Amniotic stem cell (primary cell): ENCODE measurements at regions not wholly inside any gene's neighbourhood (a gene's known extent, or its start where the extent isn't known, plus 50 kb on each side); places are given as distances from the start of the nearest gene placed in this dataset.
"Not testable (repeated sequence)": the region's sequence is repeated elsewhere in the genome, so short reads cannot be mapped to it uniquely, and the experiment has no call there.

Experiments
- DNase-seq: peaks from one replicate; lab custom pipeline; 2025; lab: John Stamatoyannopoulos, UW

GRCh38 chr2:242027676-242028450 lies 158.3 kb downstream of the RTP5 start:
- DNase-seq: no peak

DNA sequence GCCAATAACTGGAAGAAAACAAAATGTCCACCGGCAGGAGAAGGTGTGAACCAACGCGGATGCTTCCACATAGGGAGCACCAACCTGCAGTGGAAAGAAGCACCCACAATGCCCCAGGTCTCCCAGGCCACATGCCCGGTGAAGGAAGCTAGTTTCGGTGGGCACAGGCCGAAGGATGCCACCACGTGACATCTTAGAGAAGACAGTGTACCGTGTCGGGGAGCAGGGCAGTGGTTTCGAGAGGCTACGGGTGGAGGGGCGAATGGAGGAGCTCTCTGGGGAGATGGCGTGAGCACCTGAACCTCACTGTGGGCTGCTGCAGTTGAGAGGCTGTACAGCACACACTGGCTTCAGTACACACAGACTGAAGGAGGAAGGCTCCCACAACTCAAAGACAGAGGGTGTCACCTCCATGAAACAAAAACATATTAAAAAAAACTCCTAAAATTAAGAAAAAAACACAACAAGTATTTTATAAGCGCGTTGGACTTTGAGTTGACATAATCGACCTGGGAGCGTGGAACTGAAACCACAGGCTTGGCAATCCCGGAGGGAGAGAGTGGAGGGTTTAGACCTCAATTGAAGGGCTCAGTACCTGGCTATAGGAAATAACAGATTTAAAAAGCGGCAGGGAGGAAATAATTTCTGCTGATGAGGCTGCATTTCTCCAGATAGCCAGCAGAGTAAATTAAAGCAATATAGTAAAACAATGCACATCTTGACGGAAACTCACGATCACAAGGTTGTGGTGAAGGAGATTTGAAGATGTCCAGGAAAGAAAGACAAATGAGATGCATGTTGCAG lies 160.1 kb downstream of the RTP5 start:
- no peak for DNase-seq

GRCh38 chr2:242030226-242030575 lies 160.7 kb downstream of the RTP5 start:
- no peak for DNase-seq

DNA sequence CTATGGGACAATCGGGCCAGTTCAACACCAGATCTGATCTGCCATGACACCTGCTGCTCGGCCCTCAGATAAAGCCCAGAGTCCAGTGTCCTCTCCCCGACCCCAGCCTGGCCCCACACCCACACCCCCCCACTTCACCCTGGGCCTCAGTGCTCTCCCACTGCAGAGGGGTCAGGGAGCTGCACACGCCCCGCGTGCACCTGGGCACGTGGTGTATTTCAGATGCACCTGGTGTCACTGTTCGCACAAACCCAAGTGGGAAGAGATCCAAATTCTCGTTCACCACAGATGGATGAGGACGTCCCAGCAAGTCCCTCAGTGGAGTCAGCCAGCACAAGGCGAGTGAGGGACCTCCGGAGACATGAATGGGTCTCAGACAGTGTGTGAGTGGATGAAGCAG lies 161.3 kb downstream of the RTP5 start:
- no peak for DNase-seq

- peak; percentile 38 for DNase-seq
Observed at GRCh38 chr2:242031481-242032019, 162.0 kb downstream of the RTP5 start.

DNA sequence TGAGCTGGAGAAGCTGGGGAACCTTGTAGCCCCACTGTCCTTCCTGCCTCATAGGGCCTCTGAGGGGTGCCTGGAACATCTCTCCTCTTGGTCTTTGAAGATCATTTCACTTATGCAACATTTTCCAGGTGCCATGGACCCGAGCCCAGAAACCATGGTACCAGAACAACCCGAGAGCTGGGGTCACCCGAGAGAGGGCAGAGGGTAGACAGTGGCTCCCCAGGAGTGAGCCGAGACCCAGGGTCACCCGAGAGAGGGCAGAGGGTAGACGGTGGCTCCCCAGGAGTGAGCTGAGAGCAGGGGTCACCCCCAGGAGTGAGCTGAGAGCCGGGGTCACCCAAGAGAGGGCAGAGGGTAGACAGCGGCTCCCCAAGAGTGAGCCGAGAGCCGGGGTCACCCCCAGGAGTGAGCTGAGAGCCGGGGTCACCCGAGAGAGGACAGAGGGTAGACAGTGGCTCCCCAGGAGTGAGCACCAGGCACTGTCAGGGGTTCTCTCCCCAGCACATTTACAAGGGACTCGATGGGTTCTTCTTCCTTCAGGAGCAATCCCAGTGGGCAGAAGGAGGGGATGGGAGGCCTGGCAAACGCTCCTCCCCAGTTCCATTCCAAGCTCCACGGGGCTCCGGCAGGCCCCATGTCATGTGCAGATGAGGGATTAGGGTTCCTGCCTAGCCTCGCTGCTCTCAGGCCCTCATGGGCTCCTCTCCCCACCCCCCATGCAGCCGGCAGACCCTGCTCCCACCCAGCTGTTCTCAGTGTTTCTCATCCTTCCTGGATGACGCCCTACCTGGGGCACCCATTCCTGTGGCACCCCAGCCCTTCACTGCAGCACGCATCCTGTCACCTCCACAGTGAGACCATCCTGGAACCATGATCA lies 163.5 kb downstream of the RTP5 start:
- DNase-seq: no peak

DNA sequence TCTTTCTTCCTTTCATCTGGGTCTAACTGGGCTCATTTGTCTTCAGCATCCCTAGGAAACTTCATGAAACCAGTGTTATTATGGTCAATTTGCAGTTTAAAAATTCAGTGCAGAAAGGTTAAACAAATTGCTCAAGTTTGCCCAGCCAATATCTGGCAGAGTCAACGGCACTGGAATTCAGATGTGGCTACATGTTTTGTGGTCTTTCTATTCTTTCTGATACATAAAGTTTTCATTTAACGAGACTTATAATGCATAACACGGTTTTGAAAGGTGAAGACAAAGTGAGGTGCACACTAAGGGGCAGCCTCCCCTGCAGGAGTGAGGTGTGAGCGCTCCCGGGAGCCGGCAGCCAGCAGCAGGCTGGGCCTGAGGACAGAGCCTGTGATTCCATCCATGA lies 164.6 kb downstream of the RTP5 start:
- no peak for DNase-seq

DNA sequence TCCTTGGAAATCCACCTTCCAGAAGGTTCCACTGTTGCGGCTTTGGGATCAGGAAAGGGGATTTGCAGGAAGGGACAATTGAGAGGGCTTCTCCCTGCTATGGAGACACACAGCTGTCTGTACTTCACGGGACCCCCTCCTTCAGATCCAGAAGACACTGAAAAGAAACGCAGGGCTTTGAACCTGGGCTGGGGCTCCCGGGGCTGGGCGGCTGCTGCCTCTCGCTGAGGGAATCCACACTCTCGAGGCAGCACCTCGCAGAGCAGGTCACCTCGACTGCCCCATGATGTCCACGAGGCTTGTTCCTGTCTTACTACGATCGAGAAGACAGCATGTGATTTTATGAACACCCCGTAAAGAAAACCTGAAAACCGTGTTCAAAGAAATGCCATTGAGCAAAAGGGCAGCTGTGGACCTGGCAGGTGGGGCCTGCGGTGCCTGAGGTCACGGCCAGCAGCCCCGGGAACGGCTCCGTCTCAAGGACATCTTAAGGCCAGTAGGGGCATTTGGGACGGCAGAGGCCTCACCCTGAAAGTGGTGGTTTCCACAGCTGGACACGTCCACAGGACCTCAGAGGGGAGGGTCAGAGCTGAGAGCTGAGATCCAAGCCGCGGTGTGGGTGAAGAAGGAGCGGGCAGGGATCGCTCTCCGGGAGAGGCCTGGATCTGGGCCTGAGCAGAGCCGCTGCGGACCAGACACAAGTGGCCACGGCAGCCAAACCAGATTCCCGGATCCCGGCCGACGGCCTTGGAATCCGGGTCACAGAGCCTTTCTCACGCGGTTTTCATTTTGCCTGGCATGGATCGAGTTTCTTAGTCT lies 165.7 kb downstream of the RTP5 start:
- DNase-seq: no peak

DNA sequence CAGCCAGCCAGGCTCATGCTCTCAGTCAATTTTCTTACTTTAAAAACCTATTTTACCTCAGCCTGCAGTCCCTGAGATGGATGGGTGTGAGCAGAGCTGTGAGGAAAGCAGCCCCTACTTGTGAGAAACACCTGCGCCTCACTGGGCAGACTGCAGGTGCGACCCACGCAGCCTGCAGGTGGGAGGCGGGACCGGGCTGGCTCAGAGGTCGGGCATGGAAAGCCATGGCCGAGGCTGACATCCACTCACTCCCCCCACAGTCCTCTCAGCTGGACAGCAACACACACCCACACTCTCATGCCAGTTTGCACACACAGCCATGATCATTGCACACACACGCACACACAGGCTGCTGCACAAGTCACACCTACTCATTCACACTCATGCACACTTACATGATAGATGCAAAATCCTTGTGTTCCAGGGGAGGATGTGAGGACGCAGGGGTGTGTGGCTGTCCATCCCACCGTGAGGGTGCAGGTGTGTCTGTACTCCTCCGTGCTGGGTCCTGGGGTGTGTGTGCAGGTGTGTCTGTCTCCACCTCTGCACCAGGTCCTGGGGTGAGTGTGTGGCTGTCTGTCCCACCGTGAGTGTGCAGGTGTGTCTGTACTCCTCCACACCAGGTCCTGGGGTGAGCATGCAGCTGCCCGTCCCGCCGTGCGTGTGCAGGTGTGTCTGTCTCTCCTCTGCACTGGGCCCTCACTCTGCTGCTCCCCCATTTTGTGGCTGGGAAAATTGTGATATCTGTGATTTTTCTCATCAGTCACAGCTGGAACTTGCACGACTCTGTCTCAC lies 166.5 kb downstream of the RTP5 start:
- no peak for DNase-seq

DNA sequence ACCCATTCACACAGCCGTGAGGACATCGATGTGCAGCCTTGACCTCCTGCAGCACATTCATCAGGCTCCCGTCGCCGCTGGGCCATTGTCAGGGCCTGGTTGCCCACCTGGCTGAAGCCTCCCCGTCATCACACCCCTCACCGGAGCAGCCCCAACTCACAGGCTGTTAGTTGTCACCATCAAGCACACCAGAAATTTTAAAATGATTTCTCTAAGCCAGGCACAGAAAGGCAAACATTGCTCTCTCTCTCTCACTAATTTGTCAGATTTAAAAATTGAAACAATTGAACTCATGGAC lies 167.1 kb downstream of the RTP5 start:
- no peak for DNase-seq

DNA sequence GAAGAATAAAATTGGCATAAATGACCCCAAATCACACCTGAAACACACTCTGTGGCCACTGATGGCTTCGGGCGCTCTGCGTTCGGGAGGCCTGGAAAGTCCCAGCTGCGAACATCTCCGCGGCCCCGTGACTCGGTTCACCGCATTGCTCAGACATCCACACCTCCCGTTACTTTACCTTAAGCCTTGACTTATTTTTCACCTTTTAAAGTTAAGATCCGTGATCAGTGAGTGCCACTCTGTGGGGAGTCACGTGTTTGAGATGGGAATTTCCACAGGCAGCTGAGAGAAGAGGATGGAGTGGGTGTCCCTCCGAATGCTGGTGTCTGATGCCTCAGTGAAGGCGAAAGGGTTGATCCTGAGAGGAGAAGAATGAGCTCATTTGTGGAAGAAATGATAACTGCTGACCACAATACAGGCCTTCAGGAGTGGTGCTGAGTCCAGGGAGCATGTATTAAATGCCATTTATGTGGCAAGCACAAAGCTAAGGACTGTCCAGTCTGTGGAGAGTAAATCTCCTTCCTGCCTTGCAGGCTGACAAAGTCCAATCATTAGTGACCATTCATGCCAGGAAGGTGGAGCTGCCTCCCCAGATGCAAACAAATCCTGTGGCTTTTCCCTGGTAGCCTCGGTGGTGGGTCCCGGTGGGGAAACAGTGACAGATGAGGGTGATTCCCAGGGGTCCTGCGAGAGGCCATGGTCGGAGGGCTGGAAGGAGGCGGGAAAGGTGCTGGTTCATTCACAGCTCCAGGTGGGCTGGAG lies 168.8 kb downstream of the RTP5 start:
- DNase-seq: no peak

- no peak for DNase-seq
Observed at GRCh38 chr2:242038928-242039341, 169.4 kb downstream of the RTP5 start.

DNA sequence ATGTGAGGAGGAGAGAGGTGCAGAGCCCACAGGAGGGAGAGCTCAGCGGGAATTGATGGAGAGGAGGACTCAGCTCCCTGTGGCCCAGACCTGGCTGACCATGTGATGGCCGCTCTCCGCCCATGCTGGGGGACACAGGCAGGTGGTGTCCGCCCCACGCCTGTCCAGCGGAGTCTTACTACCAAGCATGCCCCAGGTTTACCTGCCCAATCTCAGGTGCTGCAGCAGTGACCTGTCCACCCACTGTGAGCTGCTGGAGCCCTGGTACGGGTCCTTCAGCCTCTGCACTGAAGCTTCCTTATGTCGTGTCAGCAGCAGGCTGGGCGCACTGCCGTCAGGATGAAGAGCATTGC lies 170.8 kb downstream of the RTP5 start:
- DNase-seq: no peak

DNA sequence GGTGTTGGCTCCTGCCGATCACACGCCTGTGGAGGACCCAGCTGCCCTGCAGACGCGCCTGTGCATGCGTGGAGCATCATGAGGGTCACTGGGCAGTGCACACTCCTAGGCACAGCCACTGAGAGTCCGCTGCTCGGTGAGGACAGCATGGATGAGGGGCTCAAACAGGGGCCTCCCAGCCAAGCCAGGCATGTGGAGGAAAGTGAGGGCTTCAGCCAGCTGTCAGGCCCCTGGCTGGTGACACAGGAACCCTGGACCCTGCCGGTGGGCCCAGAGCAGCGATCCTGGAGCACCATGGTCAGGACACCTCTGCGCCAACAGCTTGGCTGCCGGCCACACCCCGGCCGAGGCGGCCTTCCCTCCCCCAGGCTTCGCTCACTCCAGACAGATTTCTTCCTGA lies 171.2 kb downstream of the RTP5 start:
- DNase-seq: no peak

- no peak for DNase-seq
Observed at GRCh38 chr2:242041816-242042215, 172.3 kb downstream of the RTP5 start.

GRCh38 chr2:242043538-242044312 lies 174.2 kb downstream of the RTP5 start:
- no peak for DNase-seq

- no peak for DNase-seq
Observed at GRCh38 chr2:242044313-242044590, 174.7 kb downstream of the RTP5 start.

- DNase-seq: not testable (repeated sequence)
Observed at GRCh38 chr2:242045596-242046144, 176.1 kb downstream of the RTP5 start.

- DNase-seq: no peak
Observed at GRCh38 chr2:242046206-242046826, 176.8 kb downstream of the RTP5 start.
